ENCODE measurements at regions not wholly inside any gene's neighbourhood (a gene's known extent, or its start where the extent isn't known, plus 50 kb on each side); places are given as distances from the start of the nearest gene placed in this dataset.

- DNase-seq (ENCODE audit: low spot score): no peak
- CTCF ChIA-PET: interaction anchor here (0.7 kb wide), 1 partner anchor 1614 kb away, joined by 3 read pairs; no protein-coding TSS in a partner anchor
- no peak overlapping the region for H3K27ac ChIP-seq
- TF ChIP-seq, protein P1, sequence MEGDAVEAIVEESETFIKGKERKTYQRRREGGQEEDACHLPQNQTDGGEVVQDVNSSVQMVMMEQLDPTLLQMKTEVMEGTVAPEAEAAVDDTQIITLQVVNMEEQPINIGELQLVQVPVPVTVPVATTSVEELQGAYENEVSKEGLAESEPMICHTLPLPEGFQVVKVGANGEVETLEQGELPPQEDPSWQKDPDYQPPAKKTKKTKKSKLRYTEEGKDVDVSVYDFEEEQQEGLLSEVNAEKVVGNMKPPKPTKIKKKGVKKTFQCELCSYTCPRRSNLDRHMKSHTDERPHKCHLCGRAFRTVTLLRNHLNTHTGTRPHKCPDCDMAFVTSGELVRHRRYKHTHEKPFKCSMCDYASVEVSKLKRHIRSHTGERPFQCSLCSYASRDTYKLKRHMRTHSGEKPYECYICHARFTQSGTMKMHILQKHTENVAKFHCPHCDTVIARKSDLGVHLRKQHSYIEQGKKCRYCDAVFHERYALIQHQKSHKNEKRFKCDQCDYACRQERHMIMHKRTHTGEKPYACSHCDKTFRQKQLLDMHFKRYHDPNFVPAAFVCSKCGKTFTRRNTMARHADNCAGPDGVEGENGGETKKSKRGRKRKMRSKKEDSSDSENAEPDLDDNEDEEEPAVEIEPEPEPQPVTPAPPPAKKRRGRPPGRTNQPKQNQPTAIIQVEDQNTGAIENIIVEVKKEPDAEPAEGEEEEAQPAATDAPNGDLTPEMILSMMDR (conservative IDR thresholded peaks at IDR 0.05; ENCODE audit: low read depth): no peak
- POLR2A ChIA-PET (ENCODE audit: low non-redundant PET): no interaction called here
These were observed 211.2 kb upstream of the GLRA1 start for GRCh38 chr5:152135827-152136226.

GRCh38 chr5:152125661-152126205 lies 201.1 kb upstream of the GLRA1 start:
- H3K27ac ChIP-seq: no peak overlapping the region
- ChIA-PET CTCF (no interaction called here), POLR2A (ENCODE audit: low non-redundant PET) (no interaction called here)
- TF ChIP-seq, protein P1 (conservative IDR thresholded peaks at IDR 0.05; ENCODE audit: low read depth): no peak
- no peak for DNase-seq (ENCODE audit: low spot score)

- ChIA-PET POLR2A (ENCODE audit: low non-redundant PET) (no interaction called here), CTCF (interaction anchor here (1.4 kb wide), 1 partner anchor 18 kb away, joined by 5 read pairs; no protein-coding TSS in a partner anchor)
- TF ChIP-seq, protein P1 (conservative IDR thresholded peaks at IDR 0.05; ENCODE audit: low read depth): no peak
- H3K27ac ChIP-seq: no peak overlapping the region
- DNase-seq (ENCODE audit: low spot score): no peak
These were observed 199.9 kb upstream of the GLRA1 start for GRCh38 chr5:152124409-152125041.

DNA sequence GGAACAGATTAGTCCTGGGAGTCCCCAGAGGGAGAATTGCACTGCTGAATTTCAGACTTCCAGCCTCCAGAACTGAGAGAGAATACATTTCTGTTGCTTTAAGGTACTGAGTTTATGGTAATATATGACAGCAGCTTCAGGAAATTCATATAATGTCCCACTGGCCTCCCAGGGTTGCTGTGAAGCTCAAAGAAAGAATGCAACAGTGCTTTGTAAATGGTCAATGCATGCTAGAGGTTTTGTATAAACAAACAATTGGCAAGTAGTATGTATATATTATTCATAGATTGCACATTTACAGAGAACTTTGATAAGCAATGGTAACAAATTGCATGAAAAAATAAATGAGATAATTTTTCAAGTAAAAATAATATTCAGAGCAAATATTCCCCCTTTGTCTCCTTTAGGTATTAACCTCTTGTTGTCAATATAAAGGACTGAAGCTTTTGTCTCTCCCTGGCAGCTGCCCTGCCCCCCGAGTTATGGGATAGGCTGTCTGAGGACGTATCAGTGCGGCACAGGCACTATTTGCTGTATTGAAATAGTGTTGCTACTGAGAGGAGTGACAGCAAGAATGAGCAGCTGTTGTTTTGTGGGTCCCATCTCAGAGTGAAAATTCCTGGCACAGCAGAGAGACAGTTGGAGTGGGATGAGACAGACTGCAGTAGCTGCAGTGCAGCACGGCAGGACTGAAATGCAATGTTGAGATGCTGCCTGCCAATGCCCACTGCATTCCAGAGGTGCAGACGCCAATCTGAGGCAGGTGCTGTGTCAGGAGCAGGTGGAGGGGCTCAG lies 194.2 kb upstream of the GLRA1 start:
- TF ChIP-seq, protein P1 (conservative IDR thresholded peaks at IDR 0.05; ENCODE audit: low read depth): no peak
- ChIA-PET POLR2A (ENCODE audit: low non-redundant PET) (no interaction called here), CTCF (interaction anchor here (0.7 kb wide), 1 partner anchor 242 kb away, joined by 3 read pairs; no protein-coding TSS in a partner anchor)
- no peak overlapping the region for H3K27ac ChIP-seq
- DNase-seq (ENCODE audit: low spot score): no peak

DNA sequence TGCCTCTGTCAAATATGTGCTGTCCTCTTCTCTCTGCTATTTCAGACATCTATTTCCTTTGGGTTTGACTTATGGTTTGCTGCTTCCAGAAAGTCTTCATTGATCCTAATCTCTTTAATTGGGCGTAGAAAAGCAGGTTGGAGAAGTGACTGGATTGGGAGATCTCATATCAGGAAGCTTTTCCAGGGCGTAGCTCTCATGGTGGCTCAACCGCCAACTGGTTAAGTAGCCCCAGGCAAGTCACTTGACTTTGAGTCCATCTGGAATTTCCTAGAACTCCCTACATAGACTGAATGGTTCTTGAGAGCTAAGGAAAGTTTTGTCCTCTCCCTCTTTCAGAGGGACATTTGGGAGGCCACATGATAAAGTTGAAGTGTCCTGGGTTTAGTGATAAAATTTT lies 192.3 kb upstream of the GLRA1 start:
- no peak for DNase-seq (ENCODE audit: low spot score)
- CTCF ChIA-PET: interaction anchor here (0.7 to 0.8 kb wide), 2 partner anchors 12 to 466 kb away, joined by 3 read pairs; no protein-coding TSS in a partner anchor
- no peak overlapping the region for H3K27ac ChIP-seq
- TF ChIP-seq, protein P1 (conservative IDR thresholded peaks at IDR 0.05; ENCODE audit: low read depth): no peak
- POLR2A ChIA-PET (ENCODE audit: low non-redundant PET): no interaction called here

DNA sequence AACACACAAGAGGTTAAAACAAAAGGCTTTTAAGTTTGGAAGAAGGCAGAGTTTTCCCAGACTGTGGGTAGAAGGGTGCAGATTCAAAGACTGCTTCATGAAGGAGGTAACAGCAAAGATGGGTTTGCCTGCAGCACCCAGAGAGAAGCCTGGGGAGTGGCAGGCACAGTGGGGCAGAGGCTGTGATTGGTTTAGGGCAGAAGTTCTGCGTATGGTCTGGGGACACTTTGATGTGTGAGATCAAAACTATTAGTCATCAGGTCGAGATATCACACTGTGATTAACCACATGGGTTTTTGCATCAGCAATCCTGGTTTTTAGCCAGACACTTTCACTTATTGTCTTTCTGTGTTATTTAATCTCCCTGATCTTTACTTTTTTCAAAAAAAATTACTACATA lies 188.8 kb upstream of the GLRA1 start:
- no peak for DNase-seq (ENCODE audit: low spot score)
- ChIA-PET POLR2A (ENCODE audit: low non-redundant PET) (no interaction called here), CTCF (interaction anchor here (1.3 kb wide), 1 partner anchor 9 kb away, joined by 3 read pairs; no protein-coding TSS in a partner anchor)
- TF ChIP-seq, protein P1 (conservative IDR thresholded peaks at IDR 0.05; ENCODE audit: low read depth): no peak
- H3K27ac ChIP-seq: no peak overlapping the region
